ENCODE measurements at regions not wholly inside any gene's neighbourhood (a gene's known extent, or its start where the extent isn't known, plus 50 kb on each side); places are given as distances from the start of the nearest gene placed in this dataset.

DNA sequence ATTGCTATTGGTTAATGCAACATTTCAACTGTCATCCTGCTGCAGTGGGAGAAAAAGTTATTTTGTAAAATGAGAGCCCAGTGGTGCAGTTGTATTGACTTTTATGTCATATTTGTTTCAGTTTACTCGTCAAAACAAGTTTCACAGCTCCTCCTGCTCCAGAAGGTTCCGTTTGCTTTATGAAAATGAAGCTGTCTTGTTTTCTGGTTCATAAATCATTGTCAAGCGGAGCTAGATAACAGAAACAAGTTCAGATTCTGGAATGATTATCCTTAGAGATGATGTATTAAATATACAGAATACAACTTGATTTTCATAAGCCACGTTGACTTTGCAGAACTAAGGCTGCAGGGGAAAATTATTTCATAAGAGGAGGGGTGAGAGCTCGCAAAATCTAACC is 970.5 kb upstream of the NR2F2 start:
- H3K9ac ChIP-seq (ENCODE audit: low read depth in 1 of 2, low read length in 2 of 2), result no peak overlapping the region
- no peak overlapping the region for H3K4me3 ChIP-seq (ENCODE audit: low read depth in 1 of 2, low read length in 2 of 2)
- H3K27me3 ChIP-seq (ENCODE audit: control insufficient read depth in 1 of 2, insufficient read depth in 2 of 2, low read length in 2 of 2), result no peaks in the 10 kb centered on the region
- H3K9me3 ChIP-seq (ENCODE audit: control insufficient read depth in 1 of 2, low read length in 2 of 2), result peaks cover 9 to 15% of the 10 kb centered on the region in 2 donors
- H3K4me1 ChIP-seq (ENCODE audit: control insufficient read depth in 1 of 2, insufficient read depth in 2 of 2, low read length in 2 of 2), result no peaks in the 10 kb centered on the region
- no peak overlapping the region for H3K27ac ChIP-seq (ENCODE audit: low read depth, low read length)
- H3K36me3 ChIP-seq (ENCODE audit: control insufficient read depth in 1 of 2, insufficient read depth in 2 of 2, low read length in 2 of 2), result no peaks in the 10 kb centered on the region

DNA sequence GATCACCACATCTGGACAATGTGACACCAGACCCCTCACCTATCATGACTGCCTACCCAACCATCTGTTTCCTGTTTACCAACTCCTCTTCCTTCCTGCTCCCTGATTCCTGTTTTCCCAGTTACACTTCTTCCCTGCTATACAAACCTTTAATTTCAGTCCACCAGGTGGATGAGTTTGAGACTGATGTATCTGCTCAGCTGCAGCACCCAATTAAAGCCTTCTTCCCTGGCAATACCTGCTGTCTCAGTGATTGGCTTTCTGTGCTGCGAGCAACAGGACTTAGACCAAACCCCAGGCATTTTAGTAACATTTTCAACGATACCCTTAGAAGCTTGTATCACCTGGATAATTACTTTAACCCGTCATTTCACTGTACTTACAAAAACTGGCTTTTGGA is 968.2 kb upstream of the NR2F2 start:
- H3K4me1 ChIP-seq (ENCODE audit: control insufficient read depth in 1 of 2, insufficient read depth in 2 of 2, low read length in 2 of 2), result no peaks in the 10 kb centered on the region
- no peak overlapping the region for H3K4me3 ChIP-seq (ENCODE audit: low read depth in 1 of 2, low read length in 2 of 2)
- H3K9ac ChIP-seq (ENCODE audit: low read depth in 1 of 2, low read length in 2 of 2), result no peak overlapping the region
- H3K9me3 ChIP-seq (ENCODE audit: control insufficient read depth in 1 of 2, low read length in 2 of 2), result peaks cover 8 to 11% of the 10 kb centered on the region in 2 donors
- no peaks in the 10 kb centered on the region for H3K36me3 ChIP-seq (ENCODE audit: control insufficient read depth in 1 of 2, insufficient read depth in 2 of 2, low read length in 2 of 2)
- H3K27ac ChIP-seq (ENCODE audit: low read depth, low read length), result no peak overlapping the region
- H3K27me3 ChIP-seq (ENCODE audit: control insufficient read depth in 1 of 2, insufficient read depth in 2 of 2, low read length in 2 of 2), result no peaks in the 10 kb centered on the region

DNA sequence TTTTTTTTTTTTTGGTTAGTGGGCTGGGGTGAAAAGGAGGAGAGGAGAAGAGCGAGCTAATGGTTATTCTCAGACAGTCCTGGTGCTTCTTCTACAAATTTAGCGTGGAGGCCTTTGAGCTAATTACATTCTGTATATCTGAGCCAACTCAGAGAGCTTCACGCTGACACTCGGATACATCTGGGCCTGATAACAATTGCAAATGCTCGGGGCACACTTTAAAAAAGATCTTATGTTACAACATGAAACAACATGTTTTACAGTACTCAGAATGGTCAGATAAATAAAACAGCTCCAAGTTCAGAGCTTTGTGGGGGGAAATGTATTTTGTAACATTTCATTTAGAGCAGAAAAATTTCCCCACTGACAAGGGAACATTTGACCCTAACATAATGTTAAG is 966.9 kb upstream of the NR2F2 start:
- Histone ChIP-seq H3K9ac (ENCODE audit: low read depth in 1 of 2, low read length in 2 of 2) (no peak overlapping the region), H3K27ac (ENCODE audit: low read depth, low read length) (no peak overlapping the region), H3K27me3 (ENCODE audit: control insufficient read depth in 1 of 2, insufficient read depth in 2 of 2, low read length in 2 of 2) (no peaks in the 10 kb centered on the region)

DNA sequence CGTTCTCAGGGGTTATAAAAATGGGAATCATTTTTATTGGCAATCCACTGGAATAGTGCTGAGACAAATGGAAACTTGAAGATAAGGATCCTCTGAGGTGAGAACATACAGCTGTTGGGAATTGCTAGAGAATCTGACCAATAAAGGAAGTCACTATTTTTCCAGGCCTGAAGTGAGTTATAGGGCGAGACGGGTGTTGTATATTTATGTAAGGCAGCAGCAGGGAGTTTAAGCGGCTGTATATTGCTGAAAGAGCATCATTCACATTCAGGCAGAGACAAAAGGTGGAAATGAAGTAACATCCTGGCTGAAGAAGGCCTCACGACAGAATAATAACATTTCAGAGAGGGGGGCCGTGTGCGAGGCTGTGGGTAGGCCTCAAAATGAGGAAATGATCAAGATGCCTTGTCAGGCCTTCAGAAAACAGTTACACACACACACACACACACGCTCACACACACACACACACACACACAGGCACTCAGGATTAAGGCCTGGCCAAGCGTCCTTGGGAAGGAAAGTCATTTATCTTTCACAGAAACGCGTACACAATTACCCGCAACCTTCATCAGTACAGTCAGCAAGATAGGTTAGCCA is 964.9 kb upstream of the NR2F2 start:
- Histone ChIP-seq H3K27ac (ENCODE audit: low read depth, low read length) (peak overlapping the region; percentile 13), H3K9ac (ENCODE audit: low read depth in 1 of 2, low read length in 2 of 2) (no peak overlapping the region), H3K9me3 (ENCODE audit: control insufficient read depth in 1 of 2, low read length in 2 of 2) (peaks cover 8 to 11% of the 10 kb centered on the region in 2 donors), H3K4me3 (ENCODE audit: low read depth in 1 of 2, low read length in 2 of 2) (no peak overlapping the region), H3K4me1 (ENCODE audit: control insufficient read depth in 1 of 2, insufficient read depth in 2 of 2, low read length in 2 of 2) (no peaks in the 10 kb centered on the region), H3K27me3 (ENCODE audit: control insufficient read depth in 1 of 2, insufficient read depth in 2 of 2, low read length in 2 of 2) (no peaks in the 10 kb centered on the region), H3K36me3 (ENCODE audit: control insufficient read depth in 1 of 2, insufficient read depth in 2 of 2, low read length in 2 of 2) (no peaks in the 10 kb centered on the region)

More for the DNA sequence above, 966.9 kb upstream of the NR2F2 start:
- Histone ChIP-seq H3K9me3 (ENCODE audit: control insufficient read depth in 1 of 2, low read length in 2 of 2) (peaks cover 8 to 11% of the 10 kb centered on the region in 2 donors), H3K36me3 (ENCODE audit: control insufficient read depth in 1 of 2, insufficient read depth in 2 of 2, low read length in 2 of 2) (no peaks in the 10 kb centered on the region), H3K4me1 (ENCODE audit: control insufficient read depth in 1 of 2, insufficient read depth in 2 of 2, low read length in 2 of 2) (no peaks in the 10 kb centered on the region), H3K4me3 (ENCODE audit: low read depth in 1 of 2, low read length in 2 of 2) (no peak overlapping the region)

DNA sequence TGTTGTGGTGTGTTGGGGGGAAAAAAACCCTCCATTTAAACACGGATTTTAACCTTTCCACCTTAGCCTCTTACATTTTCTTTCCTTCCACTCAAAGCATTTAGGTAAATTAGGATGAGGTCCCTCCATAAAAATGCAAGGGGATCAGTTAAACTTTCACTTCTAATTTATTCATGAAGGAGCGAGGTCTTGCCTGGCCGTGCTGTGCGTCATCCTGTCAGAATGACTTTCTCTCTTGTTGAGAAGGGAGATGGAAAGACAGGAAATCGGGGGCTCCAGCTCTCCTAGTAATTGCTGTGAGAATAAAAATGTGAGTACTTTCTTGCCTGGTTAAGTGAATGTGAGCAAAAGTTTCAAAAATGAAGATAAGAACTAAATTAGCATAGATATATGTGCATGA is 962.3 kb upstream of the NR2F2 start:
- H3K9me3 ChIP-seq (ENCODE audit: control insufficient read depth in 1 of 2, low read length in 2 of 2), result no peaks in the 10 kb centered on the region
- no peak overlapping the region for H3K27ac ChIP-seq (ENCODE audit: low read depth, low read length)
- no peak overlapping the region for H3K9ac ChIP-seq (ENCODE audit: low read depth in 1 of 2, low read length in 2 of 2)
- H3K36me3 ChIP-seq (ENCODE audit: control insufficient read depth in 1 of 2, insufficient read depth in 2 of 2, low read length in 2 of 2), result no peaks in the 10 kb centered on the region
- no peak overlapping the region for H3K4me3 ChIP-seq (ENCODE audit: low read depth in 1 of 2, low read length in 2 of 2)
- no peaks in the 10 kb centered on the region for H3K27me3 ChIP-seq (ENCODE audit: control insufficient read depth in 1 of 2, insufficient read depth in 2 of 2, low read length in 2 of 2)
- H3K4me1 ChIP-seq (ENCODE audit: control insufficient read depth in 1 of 2, insufficient read depth in 2 of 2, low read length in 2 of 2), result no peaks in the 10 kb centered on the region

DNA sequence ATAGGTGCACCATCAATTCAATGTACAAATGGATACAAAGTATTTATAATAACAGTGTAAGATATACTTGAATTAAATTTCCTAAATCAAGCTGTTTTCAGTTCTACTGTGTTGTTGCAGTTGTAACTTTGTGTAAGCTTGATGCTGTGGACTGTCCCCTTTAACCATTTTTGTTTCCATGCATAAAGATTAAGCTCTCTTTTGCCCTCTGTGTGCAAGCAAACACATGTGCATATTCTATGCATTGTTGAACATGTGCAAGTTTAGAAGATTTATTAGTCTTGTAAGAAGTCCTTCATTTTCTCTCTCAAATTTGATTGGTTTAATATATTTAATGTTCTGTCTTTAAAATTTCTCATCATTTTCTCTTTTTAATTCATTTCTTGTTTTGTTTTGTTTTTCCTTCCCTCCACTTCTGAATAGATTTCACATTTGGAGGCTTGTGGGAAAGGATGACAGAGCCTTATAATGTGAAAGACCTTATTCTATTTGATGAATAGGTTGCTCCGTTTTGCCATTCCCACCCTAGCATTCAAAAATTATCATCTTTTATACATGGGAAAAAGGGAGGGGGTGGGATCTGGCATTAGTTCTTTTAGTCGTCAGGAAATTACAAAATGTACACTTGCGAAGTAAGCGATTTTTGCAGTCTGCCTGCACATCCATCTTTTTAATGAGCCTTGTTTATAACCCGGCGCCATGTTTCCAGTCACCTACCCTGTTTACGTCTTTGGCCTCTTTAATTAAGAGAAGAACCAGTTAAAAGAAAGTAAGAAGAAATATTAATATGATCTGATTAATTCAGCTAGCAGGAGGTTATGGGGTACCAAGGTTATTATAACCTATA is 961.5 kb upstream of the NR2F2 start:
- Histone ChIP-seq H3K4me3 (ENCODE audit: low read depth in 1 of 2, low read length in 2 of 2) (no peak overlapping the region), H3K9me3 (ENCODE audit: control insufficient read depth in 1 of 2, low read length in 2 of 2) (no peaks in the 10 kb centered on the region), H3K36me3 (ENCODE audit: control insufficient read depth in 1 of 2, insufficient read depth in 2 of 2, low read length in 2 of 2) (no peaks in the 10 kb centered on the region), H3K4me1 (ENCODE audit: control insufficient read depth in 1 of 2, insufficient read depth in 2 of 2, low read length in 2 of 2) (no peaks in the 10 kb centered on the region), H3K27me3 (ENCODE audit: control insufficient read depth in 1 of 2, insufficient read depth in 2 of 2, low read length in 2 of 2) (no peaks in the 10 kb centered on the region), H3K27ac (ENCODE audit: low read depth, low read length) (no peak overlapping the region), H3K9ac (ENCODE audit: low read depth in 1 of 2, low read length in 2 of 2) (no peak overlapping the region)

DNA sequence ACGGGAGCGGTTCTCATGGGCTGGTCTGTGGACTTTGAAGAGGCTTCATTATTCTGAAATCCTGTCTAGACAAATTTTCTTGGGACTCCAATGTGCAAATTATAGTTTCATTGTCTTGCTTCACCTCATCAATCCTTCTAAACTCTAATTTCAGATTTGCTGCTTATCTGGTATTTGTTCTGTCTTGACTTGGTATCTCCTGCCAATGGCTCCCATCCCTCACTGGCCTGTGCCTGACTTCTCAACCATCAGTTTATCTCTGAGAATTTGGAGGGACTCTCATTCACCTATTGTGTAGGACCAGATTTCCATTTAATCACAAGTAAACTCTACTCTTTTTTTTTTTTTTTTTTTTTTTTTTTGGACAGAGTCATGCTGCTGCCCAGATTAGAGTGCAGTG is 960.2 kb upstream of the NR2F2 start:
- peaks cover 0 to 8% of the 10 kb centered on the region in 2 donors for H3K9me3 ChIP-seq (ENCODE audit: control insufficient read depth in 1 of 2, low read length in 2 of 2)
- H3K9ac ChIP-seq (ENCODE audit: low read depth in 1 of 2, low read length in 2 of 2), result no peak overlapping the region
- H3K4me1 ChIP-seq (ENCODE audit: control insufficient read depth in 1 of 2, insufficient read depth in 2 of 2, low read length in 2 of 2), result no peaks in the 10 kb centered on the region
- no peaks in the 10 kb centered on the region for H3K27me3 ChIP-seq (ENCODE audit: control insufficient read depth in 1 of 2, insufficient read depth in 2 of 2, low read length in 2 of 2)
- H3K27ac ChIP-seq (ENCODE audit: low read depth, low read length), result no peak overlapping the region
- no peak overlapping the region for H3K4me3 ChIP-seq (ENCODE audit: low read depth in 1 of 2, low read length in 2 of 2)
- no peaks in the 10 kb centered on the region for H3K36me3 ChIP-seq (ENCODE audit: control insufficient read depth in 1 of 2, insufficient read depth in 2 of 2, low read length in 2 of 2)

DNA sequence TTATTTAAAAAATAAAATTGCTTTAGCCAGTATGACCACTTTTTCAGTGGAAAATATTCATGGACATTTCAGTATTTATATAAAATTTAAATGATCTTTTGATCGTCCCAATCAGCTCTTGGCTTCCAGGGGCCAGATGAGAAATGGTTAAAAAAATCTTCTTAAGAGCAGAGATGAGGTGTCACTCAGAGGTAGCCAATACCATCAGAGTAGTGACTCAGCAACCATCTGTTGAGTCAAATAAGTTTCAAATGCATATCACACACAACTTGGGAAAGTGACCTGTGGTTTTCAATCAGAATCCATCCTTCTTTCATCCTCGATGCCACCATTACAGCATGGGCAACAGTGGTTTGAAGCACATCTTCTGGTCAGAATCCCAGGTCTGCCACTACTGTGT is 958.8 kb upstream of the NR2F2 start:
- Histone ChIP-seq H3K4me3 (ENCODE audit: low read depth in 1 of 2, low read length in 2 of 2) (no peak overlapping the region), H3K27me3 (ENCODE audit: control insufficient read depth in 1 of 2, insufficient read depth in 2 of 2, low read length in 2 of 2) (no peaks in the 10 kb centered on the region), H3K9ac (ENCODE audit: low read depth in 1 of 2, low read length in 2 of 2) (no peak overlapping the region), H3K36me3 (ENCODE audit: control insufficient read depth in 1 of 2, insufficient read depth in 2 of 2, low read length in 2 of 2) (no peaks in the 10 kb centered on the region), H3K9me3 (ENCODE audit: control insufficient read depth in 1 of 2, low read length in 2 of 2) (peaks cover 0 to 8% of the 10 kb centered on the region in 2 donors), H3K4me1 (ENCODE audit: control insufficient read depth in 1 of 2, insufficient read depth in 2 of 2, low read length in 2 of 2) (no peaks in the 10 kb centered on the region), H3K27ac (ENCODE audit: low read depth, low read length) (no peak overlapping the region)

DNA sequence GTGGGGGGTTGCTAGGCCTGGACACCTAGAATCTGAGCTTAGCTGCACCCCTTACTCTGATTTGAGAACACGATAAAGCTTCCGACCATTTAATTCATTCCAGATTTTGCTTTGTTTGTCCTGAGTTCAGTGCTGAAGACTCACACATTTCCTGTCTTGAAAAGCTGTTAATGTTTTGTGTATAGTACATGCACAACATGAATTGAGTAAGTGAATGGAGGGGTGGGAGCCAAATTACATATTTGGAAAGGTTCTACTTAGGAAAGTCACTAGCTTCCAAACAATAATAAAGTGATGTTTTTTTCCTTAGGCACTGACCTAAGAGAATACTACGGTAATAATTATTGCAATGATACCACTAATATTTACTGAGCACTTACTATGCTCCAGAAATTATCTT is 955.2 kb upstream of the NR2F2 start:
- Histone ChIP-seq H3K36me3 (ENCODE audit: control insufficient read depth in 1 of 2, insufficient read depth in 2 of 2, low read length in 2 of 2) (no peaks in the 10 kb centered on the region), H3K27ac (ENCODE audit: low read depth, low read length) (no peak overlapping the region), H3K9me3 (ENCODE audit: control insufficient read depth in 1 of 2, low read length in 2 of 2) (peaks cover 0 to 8% of the 10 kb centered on the region in 2 donors), H3K9ac (ENCODE audit: low read depth in 1 of 2, low read length in 2 of 2) (no peak overlapping the region), H3K27me3 (ENCODE audit: control insufficient read depth in 1 of 2, insufficient read depth in 2 of 2, low read length in 2 of 2) (no peaks in the 10 kb centered on the region), H3K4me1 (ENCODE audit: control insufficient read depth in 1 of 2, insufficient read depth in 2 of 2, low read length in 2 of 2) (no peaks in the 10 kb centered on the region), H3K4me3 (ENCODE audit: low read depth in 1 of 2, low read length in 2 of 2) (no peak overlapping the region)

DNA sequence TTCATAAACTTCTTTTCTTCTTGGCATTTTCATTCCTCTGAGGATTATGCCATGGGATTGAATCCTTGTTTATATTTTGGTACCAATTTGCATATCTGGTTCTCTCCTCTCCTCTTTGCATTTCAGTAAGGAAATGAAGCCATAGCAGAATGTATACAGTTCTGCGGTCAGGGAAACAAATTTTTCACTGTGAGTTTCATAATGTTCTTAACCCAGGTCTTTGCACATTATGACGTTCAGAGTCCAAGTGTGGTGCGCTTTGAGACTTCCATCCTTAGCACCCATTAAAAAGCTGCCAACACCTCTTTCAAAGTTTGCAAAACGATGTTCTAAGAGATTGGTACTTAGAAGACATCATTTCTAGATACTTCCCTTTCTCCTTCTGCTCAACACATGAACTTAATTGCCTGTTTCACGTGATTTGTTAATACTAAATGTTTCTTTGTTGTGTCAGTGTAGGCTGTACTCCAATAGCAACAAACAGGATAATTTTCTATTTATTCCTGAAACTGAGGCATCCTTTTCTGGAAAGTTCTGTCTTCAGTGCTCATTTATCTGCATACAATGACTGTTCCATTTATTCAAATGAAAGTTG is 953.1 kb upstream of the NR2F2 start:
- H3K36me3 ChIP-seq (ENCODE audit: control insufficient read depth in 1 of 2, insufficient read depth in 2 of 2, low read length in 2 of 2), result no peaks in the 10 kb centered on the region
- H3K9ac ChIP-seq (ENCODE audit: low read depth in 1 of 2, low read length in 2 of 2), result no peak overlapping the region
- no peaks in the 10 kb centered on the region for H3K4me1 ChIP-seq (ENCODE audit: control insufficient read depth in 1 of 2, insufficient read depth in 2 of 2, low read length in 2 of 2)
- H3K9me3 ChIP-seq (ENCODE audit: control insufficient read depth in 1 of 2, low read length in 2 of 2), result peaks cover 0 to 8% of the 10 kb centered on the region in 2 donors
- H3K27me3 ChIP-seq (ENCODE audit: control insufficient read depth in 1 of 2, insufficient read depth in 2 of 2, low read length in 2 of 2), result no peaks in the 10 kb centered on the region
- no peak overlapping the region for H3K4me3 ChIP-seq (ENCODE audit: low read depth in 1 of 2, low read length in 2 of 2)
- no peak overlapping the region for H3K27ac ChIP-seq (ENCODE audit: low read depth, low read length)

Measured in duodenal mucosa (tissue), 2 donors.